Activated CD4-positive, alpha-beta T cell treated with anti-CD3 and anti-CD28 coated beads, Interleukin-10, Interleukin-2, amounts not matched to agents 100 ng/mL and 50 ng/mL, durations not matched to agents 16 hours and 8 hours (primary cell): ENCODE measurements at regions not wholly inside any gene's neighbourhood (a gene's known extent, or its start where the extent isn't known, plus 50 kb on each side); places are given as distances from the start of the nearest gene placed in this dataset.

Experiments used
- DNase-seq: peaks from one replicate; pipeline ENCODE4 v3.0.0-alpha.2; 2020

GRCh38 chr2:215681799-215682596 lies 246.1 kb upstream of the FN1 start:
- no peak for DNase-seq

- DNase-seq = peak; percentile 63
Measured at GRCh38 chr2:215680605-215681598, 245.0 kb upstream of the FN1 start.

GRCh38 chr2:215678094-215678493 lies 242.2 kb upstream of the FN1 start:
- no peak for DNase-seq

- DNase-seq = no peak
Measured at GRCh38 chr2:215677481-215677880, 241.6 kb upstream of the FN1 start.

GRCh38 chr2:215672406-215672805 lies 236.5 kb upstream of the FN1 start:
- DNase-seq = no peak

- no peak for DNase-seq
Measured at GRCh38 chr2:215671691-215672090, 235.8 kb upstream of the FN1 start.

GRCh38 chr2:215671244-215671643 lies 235.4 kb upstream of the FN1 start:
- no peak for DNase-seq

- no peak for DNase-seq
Measured at GRCh38 chr2:215670396-215670795, 234.5 kb upstream of the FN1 start.

GRCh38 chr2:215668378-215668775 lies 232.5 kb upstream of the FN1 start:
- no peak for DNase-seq

- DNase-seq = no peak
Measured at GRCh38 chr2:215667585-215668377, 231.9 kb upstream of the FN1 start.

GRCh38 chr2:215664847-215665525 lies 229.1 kb upstream of the FN1 start:
- peak; percentile 69 for DNase-seq

- DNase-seq = no peak
Measured at GRCh38 chr2:215662715-215663114, 226.8 kb upstream of the FN1 start.

GRCh38 chr2:215660687-215661086 lies 224.8 kb upstream of the FN1 start:
- no peak for DNase-seq

- no peak for DNase-seq
Measured at GRCh38 chr2:215659650-215660049, 223.8 kb upstream of the FN1 start.

- DNase-seq = no peak
Measured at GRCh38 chr2:215658635-215659305, 222.9 kb upstream of the FN1 start.

- DNase-seq = no peak
Measured at GRCh38 chr2:215657844-215658243, 222.0 kb upstream of the FN1 start.

GRCh38 chr2:215654148-215654819 lies 218.4 kb upstream of the FN1 start:
- no peak for DNase-seq

- DNase-seq = no peak
Measured at GRCh38 chr2:215653344-215654030, 217.6 kb upstream of the FN1 start.

GRCh38 chr2:215652388-215652787 lies 216.5 kb upstream of the FN1 start:
- DNase-seq = no peak

GRCh38 chr2:215651412-215651811 lies 215.5 kb upstream of the FN1 start:
- no peak for DNase-seq
